HFFc6 (cell line): ENCODE measurements at regions not wholly inside any gene's neighbourhood (a gene's known extent, or its start where the extent isn't known, plus 50 kb on each side); places are given as distances from the start of the nearest gene placed in this dataset.
"Not testable (repeated sequence)": the region's sequence is repeated elsewhere in the genome, so short reads cannot be mapped to it uniquely, and the experiment has no call there.

Source experiments
- DNase-seq: peaks from one replicate; pipeline ENCODE4 v3.0.0-alpha.2; 2018
- H3K27ac Mint-ChIP-seq: 2 replicates; pipeline ENCODE4 v1.8.0; 2020; ENCODE audit warnings: mild to moderate bottlenecking, mixed read lengths
- H3K27me3 Mint-ChIP-seq: 2 replicates; pipeline ENCODE4 v1.8.0; 2021; ENCODE audit warnings: mild to moderate bottlenecking, moderate library complexity, mixed read lengths; ENCODE audit not compliant: insufficient read depth
- H3K36me3 Mint-ChIP-seq: 2 replicates; pipeline ENCODE4 v1.8.0; 2021; ENCODE audit warnings: low read depth, mixed read lengths
- H3K4me1 Mint-ChIP-seq: 2 replicates; pipeline ENCODE4 v1.8.0; 2020; ENCODE audit warnings: low read depth, mixed read lengths
- H3K4me3 Mint-ChIP-seq: 2 replicates; pipeline ENCODE4 v1.8.0; 2020; ENCODE audit warnings: mild to moderate bottlenecking, moderate library complexity, mixed read lengths
- H3K9me3 Mint-ChIP-seq: 2 replicates; pipeline ENCODE4 v1.8.0; 2020; ENCODE audit warnings: mild to moderate bottlenecking, mixed read lengths
- CTCF ChIP-seq: fragments of 200-600 bp; sonication (generic); IDR thresholded peaks from 2 replicates; pipeline ENCODE4 v1.5.0; 2021; ENCODE audit warnings: antibody characterized with exemption, mild to moderate bottlenecking

- Mint-ChIP-seq H3K4me3 (no peak overlapping the region), H3K4me1 (peaks cover 66% of the 10 kb centered on the region), H3K27me3 (no peaks in the 10 kb centered on the region), H3K27ac (peak overlapping the region; percentile 81), H3K36me3 (peaks cover 25% of the 10 kb centered on the region), H3K9me3 (no peaks in the 10 kb centered on the region)
- TF ChIP-seq CTCF = no peak
- no peak for DNase-seq
Measured at GRCh38 chr15:39252134-39252470, 328.8 kb upstream of the THBS1 start.

- Mint-ChIP-seq H3K4me3 (no peak overlapping the region), H3K4me1 (peaks cover 52% of the 10 kb centered on the region), H3K9me3 (no peaks in the 10 kb centered on the region), H3K36me3 (peaks cover 36% of the 10 kb centered on the region), H3K27me3 (no peaks in the 10 kb centered on the region), H3K27ac (no peak overlapping the region)
- no peak for TF ChIP-seq CTCF
- DNase-seq = no peak
Measured at GRCh38 chr15:39253552-39253951, 327.3 kb upstream of the THBS1 start.

- H3K27ac Mint-ChIP-seq = no peak overlapping the region
- peaks cover 45% of the 10 kb centered on the region for H3K4me1 Mint-ChIP-seq
- peaks cover 36% of the 10 kb centered on the region for H3K36me3 Mint-ChIP-seq
- H3K27me3 Mint-ChIP-seq = no peaks in the 10 kb centered on the region
- H3K4me3 Mint-ChIP-seq = no peak overlapping the region
- TF ChIP-seq CTCF = no peak
- no peaks in the 10 kb centered on the region for H3K9me3 Mint-ChIP-seq
- no peak for DNase-seq
Measured at GRCh38 chr15:39254181-39254580, 326.7 kb upstream of the THBS1 start.

GRCh38 chr15:39255760-39256159 is 325.1 kb upstream of the THBS1 start:
- Mint-ChIP-seq H3K4me1 (peaks cover 40% of the 10 kb centered on the region), H3K36me3 (peaks cover 36% of the 10 kb centered on the region), H3K27ac (no peak overlapping the region), H3K27me3 (no peaks in the 10 kb centered on the region), H3K4me3 (no peak overlapping the region), H3K9me3 (no peaks in the 10 kb centered on the region)
- no peak for TF ChIP-seq CTCF
- no peak for DNase-seq

GRCh38 chr15:39260391-39260790 is 320.5 kb upstream of the THBS1 start:
- no peaks in the 10 kb centered on the region; the same call in 1 of the 2 replicates for H3K27me3 Mint-ChIP-seq
- H3K27ac Mint-ChIP-seq = peak overlapping the region; percentile 89
- TF ChIP-seq CTCF = no peak
- H3K4me1 Mint-ChIP-seq = peaks cover 43% of the 10 kb centered on the region
- peaks cover 6% of the 10 kb centered on the region for H3K9me3 Mint-ChIP-seq
- no peak overlapping the region for H3K4me3 Mint-ChIP-seq
- H3K36me3 Mint-ChIP-seq = peaks cover 26% of the 10 kb centered on the region
- no peak for DNase-seq

- Mint-ChIP-seq H3K36me3 (peaks cover 29% of the 10 kb centered on the region), H3K4me1 (peaks cover 47% of the 10 kb centered on the region), H3K27me3 (no peaks in the 10 kb centered on the region; the same call in 1 of the 2 replicates), H3K4me3 (no peak overlapping the region; the same call in 1 of the 2 replicates), H3K9me3 (peaks cover 6% of the 10 kb centered on the region), H3K27ac (peak overlapping the region; percentile 89)
- no peak for DNase-seq
- no peak for TF ChIP-seq CTCF
Measured at GRCh38 chr15:39260791-39261190, 320.1 kb upstream of the THBS1 start.

- H3K36me3 Mint-ChIP-seq = peaks cover 28% of the 10 kb centered on the region
- H3K27me3 Mint-ChIP-seq, H3K9me3 Mint-ChIP-seq: not testable (repeated sequence)
- peak overlapping the region; percentile 57 for H3K4me3 Mint-ChIP-seq
- peaks cover 55% of the 10 kb centered on the region for H3K4me1 Mint-ChIP-seq
- peak; percentile 47 for DNase-seq
- H3K27ac Mint-ChIP-seq = peak overlapping the region; percentile 89
Measured at GRCh38 chr15:39261397-39262183, 319.3 kb upstream of the THBS1 start.
